ENCODE measurements at regions not wholly inside any gene's neighbourhood (a gene's known extent, or its start where the extent isn't known, plus 50 kb on each side); places are given as distances from the start of the nearest gene placed in this dataset.

DNA sequence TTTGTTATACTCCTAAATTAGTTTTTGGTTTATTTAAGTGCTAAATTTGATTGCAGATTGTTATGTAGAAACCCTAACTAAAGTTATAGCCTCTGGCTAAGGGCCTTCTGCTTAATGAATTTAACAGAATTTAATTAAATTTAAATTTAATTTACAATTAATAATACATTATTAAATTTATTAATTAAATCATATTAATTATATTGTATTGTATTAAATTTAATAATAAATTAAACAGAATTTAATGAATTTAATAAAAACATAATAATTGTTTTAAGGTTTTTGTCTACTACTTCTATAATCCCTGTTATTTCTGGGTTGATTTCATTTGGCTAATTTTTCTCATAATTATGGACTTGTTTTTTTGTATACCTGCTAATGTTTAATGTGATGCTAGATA lies 141.9 kb upstream of the TECRL start:
- DNase-seq = no peak

- DNase-seq = no peak
These were observed 136.3 kb upstream of the TECRL start for GRCh38 chr4:64545593-64545992.

- DNase-seq = peak; percentile 18
These were observed 130.1 kb upstream of the TECRL start for GRCh38 chr4:64539234-64539849.

GRCh38 chr4:64538219-64538618 lies 129.0 kb upstream of the TECRL start:
- DNase-seq = no peak

- DNase-seq = no peak
These were observed 124.4 kb upstream of the TECRL start for GRCh38 chr4:64533637-64534036.

DNA sequence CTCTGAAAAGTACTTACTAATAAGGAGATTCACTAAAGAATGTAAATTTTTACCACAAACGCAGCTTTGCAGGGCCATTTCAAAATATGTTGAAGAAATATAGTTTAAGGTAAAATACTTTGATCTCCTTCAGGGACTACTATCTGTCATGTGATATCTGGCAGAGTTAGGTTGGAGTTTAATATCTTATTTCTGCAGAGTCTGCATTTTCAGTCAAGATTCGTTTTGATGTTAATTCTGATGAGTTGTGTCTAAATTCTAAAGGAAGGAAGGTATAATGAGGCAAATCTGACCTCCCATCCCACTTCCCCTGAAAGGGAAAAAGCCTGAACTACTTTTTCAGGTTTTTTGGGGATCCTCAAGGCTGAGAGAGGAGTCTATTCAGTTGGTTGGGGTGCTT lies 123.9 kb upstream of the TECRL start:
- DNase-seq = no peak

GRCh38 chr4:64520421-64520820 lies 111.2 kb upstream of the TECRL start:
- no peak for DNase-seq

GRCh38 chr4:64518600-64518999 lies 109.3 kb upstream of the TECRL start:
- no peak for DNase-seq

DNA sequence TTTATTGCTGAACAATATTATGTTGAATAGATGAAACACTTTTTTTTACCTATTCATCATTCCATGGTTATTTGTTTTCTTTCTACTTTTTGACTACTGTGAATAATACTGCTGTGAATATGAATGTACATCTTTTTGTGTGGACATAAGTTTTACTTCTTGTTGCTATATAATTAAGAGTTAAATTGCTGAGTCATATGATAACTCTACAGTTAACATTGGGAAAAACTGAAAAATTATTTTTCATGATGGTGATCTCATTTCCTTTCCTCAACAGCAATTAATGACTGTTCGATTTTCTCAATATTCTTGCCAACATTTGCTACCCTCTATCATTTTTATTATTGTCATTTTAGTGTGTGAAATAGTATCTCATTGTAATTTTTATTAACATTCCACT lies 106.9 kb upstream of the TECRL start:
- DNase-seq = no peak

DNA sequence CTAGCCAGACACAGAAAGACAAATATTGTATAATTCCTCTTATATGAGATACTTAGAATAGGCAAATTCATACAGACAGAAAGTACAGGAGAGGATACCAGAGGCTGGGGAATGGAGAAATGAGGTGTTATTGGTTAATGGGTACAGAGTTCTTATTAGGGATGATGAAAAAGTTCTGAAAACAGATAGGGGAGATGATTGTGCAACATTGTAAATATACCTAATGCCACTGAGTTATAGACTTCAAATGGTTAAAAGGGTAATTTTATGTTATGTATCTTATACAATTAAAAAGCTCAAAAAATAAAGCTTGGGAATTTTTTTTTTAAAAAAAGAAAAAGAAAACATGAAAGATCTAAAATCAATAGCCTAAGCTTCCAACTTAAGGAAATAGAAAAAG lies 98.8 kb upstream of the TECRL start:
- no peak for DNase-seq

GRCh38 chr4:64503945-64504675 lies 94.9 kb upstream of the TECRL start:
- no peak for DNase-seq

GRCh38 chr4:64503416-64503815 lies 94.2 kb upstream of the TECRL start:
- no peak for DNase-seq

DNA sequence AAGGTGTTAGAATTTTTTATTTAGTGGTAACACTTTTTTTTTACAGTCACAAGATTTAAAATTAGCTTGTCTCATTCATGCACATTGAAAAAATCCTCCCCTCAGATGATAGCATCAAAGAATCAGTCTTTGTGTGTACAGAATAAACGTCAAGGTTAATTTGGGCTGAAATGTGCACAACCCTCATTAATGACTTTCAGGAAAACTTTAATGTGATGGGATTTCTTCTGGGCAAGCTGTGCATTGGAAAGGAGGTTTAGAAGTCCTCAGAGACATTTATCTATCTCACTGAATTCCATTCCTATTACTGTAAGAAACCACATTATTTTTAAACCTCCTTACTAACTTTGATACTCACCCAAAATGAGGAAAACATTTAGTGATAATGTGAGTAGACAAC lies 88.2 kb upstream of the TECRL start:
- DNase-seq = no peak

DNA sequence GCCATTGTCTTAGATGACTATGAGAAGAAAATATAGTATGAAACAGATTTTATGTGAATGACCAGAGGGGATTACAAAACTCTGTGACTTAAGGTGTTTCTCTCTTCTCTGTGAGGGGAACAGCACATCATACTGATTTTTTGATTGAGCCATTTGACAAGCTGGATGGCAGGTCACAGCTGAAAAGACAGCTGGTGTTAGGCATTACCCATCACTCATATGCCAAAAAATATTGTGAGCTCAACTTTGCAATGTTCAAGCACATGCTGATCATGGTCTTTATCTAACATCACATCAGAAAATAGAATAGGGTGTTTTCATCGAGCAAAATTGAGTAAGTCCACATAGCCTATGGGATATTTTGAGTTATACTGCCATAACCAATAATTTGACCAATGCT lies 86.7 kb upstream of the TECRL start:
- DNase-seq = no peak

GRCh38 chr4:64489628-64490027 lies 80.4 kb upstream of the TECRL start:
- no peak for DNase-seq

GRCh38 chr4:64479338-64479737 lies 70.1 kb upstream of the TECRL start:
- DNase-seq = no peak

- no peak for DNase-seq
These were observed 67.9 kb upstream of the TECRL start for GRCh38 chr4:64477127-64477526.

DNA sequence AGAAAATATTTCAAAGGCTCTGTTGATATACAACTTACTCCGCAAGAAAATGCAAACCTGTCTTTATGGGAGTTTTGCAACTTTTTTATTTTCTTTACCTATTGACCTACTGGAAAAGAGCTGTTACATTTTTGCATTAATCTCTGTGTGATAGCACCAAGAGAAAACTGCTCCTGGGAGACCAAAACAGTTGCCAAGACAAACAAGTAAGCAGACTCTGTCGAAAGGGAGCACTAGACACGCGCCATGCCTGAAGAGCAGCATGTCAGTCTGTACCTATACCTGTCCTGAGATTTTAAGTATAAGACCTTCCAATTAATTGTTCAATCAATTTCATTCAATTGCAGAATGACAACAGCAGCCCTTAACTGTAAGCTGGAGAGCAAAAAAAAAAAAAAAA lies 56.0 kb upstream of the TECRL start:
- no peak for DNase-seq

DNA sequence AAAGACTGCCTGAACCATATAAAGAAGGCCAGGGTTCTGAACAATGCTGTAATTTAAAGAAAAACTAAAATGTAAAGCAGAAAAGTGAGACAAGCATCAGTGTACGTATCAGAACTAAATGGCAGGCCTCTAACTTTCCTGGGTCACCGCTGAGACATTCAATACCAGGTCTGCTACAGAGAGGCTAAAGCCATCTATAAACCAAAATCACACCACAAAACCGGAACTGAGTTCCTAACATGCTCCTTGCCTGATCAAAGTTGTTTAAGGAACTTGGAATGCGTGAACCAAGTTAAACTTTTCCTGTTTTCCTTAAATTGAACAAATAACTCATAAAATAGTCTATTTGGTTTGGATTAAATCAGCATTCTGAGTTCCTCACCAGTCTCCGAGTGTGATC lies 55.3 kb upstream of the TECRL start:
- no peak for DNase-seq

Data from NCI-H748 treated with DMSO at 0.1 percent for 48 hours (cell line).